ENCODE measurements at regions not wholly inside any gene's neighbourhood (a gene's known extent, or its start where the extent isn't known, plus 50 kb on each side); places are given as distances from the start of the nearest gene placed in this dataset.

DNA sequence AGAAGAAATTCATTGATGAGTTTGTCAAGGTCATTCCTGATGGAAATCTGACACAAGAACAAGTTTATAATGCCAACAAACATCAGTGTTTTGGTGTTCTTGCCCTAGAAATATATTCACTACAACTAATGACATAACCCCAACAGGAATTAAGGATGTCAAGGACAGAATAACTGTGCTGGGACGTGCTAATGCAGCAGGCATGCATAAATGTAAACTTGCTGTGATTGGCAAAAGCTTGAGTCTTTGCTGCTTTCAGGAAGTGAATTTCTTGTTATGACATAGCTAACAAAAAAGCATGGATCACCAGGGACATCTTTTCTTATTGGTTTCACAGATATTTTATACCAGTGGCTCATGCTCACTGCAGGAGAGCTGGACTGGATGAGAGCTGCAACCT, 144.6 kb downstream of the KCTD12 start:
- no peak overlapping the region for H3K4me3 ChIP-seq (ENCODE audit: low read depth, low read length)
- DNase-seq (ENCODE audit: low read depth) = no peak
- TF ChIP-seq, protein P1, sequence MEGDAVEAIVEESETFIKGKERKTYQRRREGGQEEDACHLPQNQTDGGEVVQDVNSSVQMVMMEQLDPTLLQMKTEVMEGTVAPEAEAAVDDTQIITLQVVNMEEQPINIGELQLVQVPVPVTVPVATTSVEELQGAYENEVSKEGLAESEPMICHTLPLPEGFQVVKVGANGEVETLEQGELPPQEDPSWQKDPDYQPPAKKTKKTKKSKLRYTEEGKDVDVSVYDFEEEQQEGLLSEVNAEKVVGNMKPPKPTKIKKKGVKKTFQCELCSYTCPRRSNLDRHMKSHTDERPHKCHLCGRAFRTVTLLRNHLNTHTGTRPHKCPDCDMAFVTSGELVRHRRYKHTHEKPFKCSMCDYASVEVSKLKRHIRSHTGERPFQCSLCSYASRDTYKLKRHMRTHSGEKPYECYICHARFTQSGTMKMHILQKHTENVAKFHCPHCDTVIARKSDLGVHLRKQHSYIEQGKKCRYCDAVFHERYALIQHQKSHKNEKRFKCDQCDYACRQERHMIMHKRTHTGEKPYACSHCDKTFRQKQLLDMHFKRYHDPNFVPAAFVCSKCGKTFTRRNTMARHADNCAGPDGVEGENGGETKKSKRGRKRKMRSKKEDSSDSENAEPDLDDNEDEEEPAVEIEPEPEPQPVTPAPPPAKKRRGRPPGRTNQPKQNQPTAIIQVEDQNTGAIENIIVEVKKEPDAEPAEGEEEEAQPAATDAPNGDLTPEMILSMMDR (IDR thresholded peaks at IDR 0.05; ENCODE audit: insufficient read depth, low read depth, low read length) = no peak

DNA sequence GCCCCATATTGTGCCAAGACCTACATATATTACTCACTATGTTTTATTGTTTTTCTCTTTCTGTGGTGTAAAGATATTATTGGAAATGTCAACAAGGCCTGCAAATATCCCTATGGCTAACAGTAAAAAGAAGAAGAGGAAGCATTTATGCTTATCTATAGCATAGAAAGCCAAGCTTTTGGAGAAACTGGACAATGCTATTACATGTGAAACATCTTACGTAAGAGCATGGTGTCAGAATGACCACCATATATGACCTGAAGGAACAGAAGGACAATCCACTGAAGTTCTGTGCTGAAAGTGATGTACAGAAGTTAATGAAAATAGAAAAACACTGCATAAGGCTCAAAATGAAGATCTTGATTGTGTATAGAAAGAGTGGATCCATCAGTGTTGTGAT, 145.2 kb downstream of the KCTD12 start:
- TF ChIP-seq, protein P1 (IDR thresholded peaks at IDR 0.05; ENCODE audit: insufficient read depth, low read depth, low read length) = no peak
- H3K4me3 ChIP-seq (ENCODE audit: low read depth, low read length) = no peak overlapping the region
- DNase-seq (ENCODE audit: low read depth) = no peak

DNA sequence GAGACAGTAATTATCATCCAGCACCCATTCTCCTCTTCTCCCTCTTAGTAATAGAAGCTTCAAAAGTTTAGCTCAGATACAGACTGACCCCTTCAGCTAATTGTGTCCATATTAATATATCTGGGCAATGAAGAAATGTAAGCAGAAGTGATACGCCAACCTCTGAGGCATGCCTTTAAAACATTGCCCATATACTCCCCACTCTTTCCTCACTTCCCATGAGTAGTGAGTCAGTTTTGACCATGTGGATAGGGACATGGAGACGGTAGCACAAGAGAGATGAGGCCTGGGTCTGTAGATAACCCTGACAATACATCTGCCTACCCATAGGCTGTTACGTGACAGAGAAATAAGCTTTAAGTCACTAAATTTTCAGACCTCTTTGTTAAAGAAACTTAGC, 147.6 kb downstream of the KCTD12 start:
- no peak overlapping the region for H3K4me3 ChIP-seq (ENCODE audit: low read depth, low read length)
- DNase-seq (ENCODE audit: low read depth) = no peak
- TF ChIP-seq, protein P1 (IDR thresholded peaks at IDR 0.05; ENCODE audit: insufficient read depth, low read depth, low read length) = no peak

DNA sequence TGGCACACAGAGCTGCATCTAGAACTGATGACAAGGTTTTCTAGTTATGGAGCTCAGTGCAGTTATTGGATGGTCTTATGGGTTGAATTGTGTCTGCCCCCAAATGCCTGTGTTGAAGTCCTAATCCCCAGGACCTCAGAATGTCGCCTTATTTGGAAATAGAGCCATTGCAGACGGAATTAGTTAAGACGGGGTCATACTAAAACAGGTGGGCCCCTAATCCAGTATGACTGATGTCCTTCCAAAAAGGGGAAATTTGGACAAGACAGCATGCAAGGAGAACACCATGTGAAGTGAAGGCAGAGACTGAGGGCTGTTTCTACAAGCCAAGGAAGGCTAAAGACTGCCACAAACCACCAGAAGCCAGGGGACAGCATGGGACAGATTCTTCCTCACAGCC, 148.7 kb downstream of the KCTD12 start:
- no peak for DNase-seq (ENCODE audit: low read depth)
- TF ChIP-seq, protein P1 (IDR thresholded peaks at IDR 0.05; ENCODE audit: insufficient read depth, low read depth, low read length) = no peak

DNA sequence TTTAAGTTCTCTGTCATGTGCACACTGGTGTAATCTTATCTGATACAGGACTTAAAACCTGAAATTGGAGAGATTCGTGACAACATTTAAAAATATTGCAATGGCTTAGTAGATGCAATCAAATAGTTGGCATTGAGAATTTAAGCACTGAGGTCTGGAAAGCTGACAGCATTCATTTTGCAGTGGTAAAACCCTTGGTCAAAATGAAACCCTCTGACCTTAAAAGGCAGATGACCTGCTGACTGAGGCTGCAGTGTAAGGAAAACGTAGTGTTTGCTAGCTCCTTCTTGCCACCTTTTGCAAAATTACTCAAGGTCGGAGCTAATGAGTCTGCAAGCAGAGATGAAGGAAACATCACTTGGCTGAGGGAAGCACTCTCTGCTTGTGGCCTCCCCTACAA, 150.6 kb downstream of the KCTD12 start:
- TF ChIP-seq, protein P1 (IDR thresholded peaks at IDR 0.05; ENCODE audit: insufficient read depth, low read depth, low read length) = no peak

More for the DNA sequence above, 148.7 kb downstream of the KCTD12 start:
- no peak overlapping the region for H3K4me3 ChIP-seq (ENCODE audit: low read depth, low read length)

DNA sequence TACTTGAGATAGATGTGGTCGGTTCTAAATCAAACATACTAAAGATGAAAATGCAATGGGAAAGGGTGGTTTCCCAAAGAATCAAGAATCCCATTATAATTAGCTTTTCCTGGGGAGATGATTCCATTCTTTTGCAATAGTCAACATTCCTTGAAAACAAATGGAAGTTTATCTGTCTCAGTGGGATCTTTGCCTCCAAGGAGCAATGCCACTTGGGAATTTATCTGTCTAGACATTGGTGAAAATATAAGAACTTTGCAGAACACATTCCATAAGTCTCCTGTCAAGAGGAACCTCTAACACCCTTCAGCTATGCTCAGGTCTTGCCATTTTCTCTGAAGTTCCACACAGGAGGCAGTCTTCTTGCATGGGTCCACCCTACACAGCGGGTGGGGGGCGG, 152.5 kb downstream of the KCTD12 start:
- TF ChIP-seq, protein P1 (IDR thresholded peaks at IDR 0.05; ENCODE audit: insufficient read depth, low read depth, low read length) = no peak
- no peak overlapping the region for H3K4me3 ChIP-seq (ENCODE audit: low read depth, low read length)
- no peak for DNase-seq (ENCODE audit: low read depth)

More for the DNA sequence above, 150.6 kb downstream of the KCTD12 start:
- no peak for DNase-seq (ENCODE audit: low read depth)
- H3K4me3 ChIP-seq (ENCODE audit: low read depth, low read length) = no peak overlapping the region

DNA sequence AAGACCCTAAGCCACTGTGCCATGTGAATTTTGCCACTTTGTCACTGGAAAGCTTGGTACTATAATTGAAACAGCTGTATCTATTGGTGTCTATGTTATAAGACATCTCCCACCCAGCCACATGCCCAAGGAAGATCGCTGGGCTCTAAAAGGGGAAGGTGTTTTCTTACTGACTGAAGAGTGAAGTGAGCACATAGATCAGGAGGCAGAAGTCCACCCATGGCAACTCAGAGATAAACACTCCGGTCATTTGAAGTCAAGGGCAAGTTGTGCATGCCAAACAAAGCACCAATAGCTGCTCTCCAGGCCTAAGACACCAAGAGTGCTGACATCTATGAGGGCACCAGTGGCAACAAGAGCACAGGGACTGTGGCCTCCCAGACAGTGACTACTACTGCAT, 153.8 kb downstream of the KCTD12 start:
- TF ChIP-seq, protein P1 (IDR thresholded peaks at IDR 0.05; ENCODE audit: insufficient read depth, low read depth, low read length) = no peak
- no peak overlapping the region for H3K4me3 ChIP-seq (ENCODE audit: low read depth, low read length)
- no peak for DNase-seq (ENCODE audit: low read depth)
